ENCODE measurements at regions not wholly inside any gene's neighbourhood (a gene's known extent, or its start where the extent isn't known, plus 50 kb on each side); places are given as distances from the start of the nearest gene placed in this dataset.
"Not testable (repeated sequence)": the region's sequence is repeated elsewhere in the genome, so short reads cannot be mapped to it uniquely, and the experiment has no call there.

DNA sequence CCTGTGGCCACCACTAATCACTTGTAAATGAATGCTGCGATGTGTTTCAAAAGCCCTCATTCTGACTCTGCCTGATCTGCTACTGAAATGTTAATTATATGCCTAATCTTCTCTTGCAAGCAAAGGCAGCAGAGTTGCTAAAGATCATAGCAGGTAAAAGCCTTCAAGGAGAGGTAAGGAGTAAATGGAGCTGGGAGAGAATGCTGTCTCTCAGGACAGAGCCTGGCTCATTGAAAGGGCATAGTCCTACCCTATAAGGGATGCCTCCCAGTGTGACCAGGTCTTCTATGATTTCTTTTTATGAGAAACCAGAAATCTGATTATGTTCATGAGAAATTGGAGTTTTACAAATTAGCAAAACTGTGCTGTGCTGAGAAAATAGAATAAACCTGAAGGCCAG lies 88.2 kb upstream of the ZNF658 start:
- not testable (repeated sequence) for H3K4me3 ChIP-seq, H3K9me3 ChIP-seq, DNase-seq, H3K36me3 ChIP-seq, H3K27me3 ChIP-seq

DNA sequence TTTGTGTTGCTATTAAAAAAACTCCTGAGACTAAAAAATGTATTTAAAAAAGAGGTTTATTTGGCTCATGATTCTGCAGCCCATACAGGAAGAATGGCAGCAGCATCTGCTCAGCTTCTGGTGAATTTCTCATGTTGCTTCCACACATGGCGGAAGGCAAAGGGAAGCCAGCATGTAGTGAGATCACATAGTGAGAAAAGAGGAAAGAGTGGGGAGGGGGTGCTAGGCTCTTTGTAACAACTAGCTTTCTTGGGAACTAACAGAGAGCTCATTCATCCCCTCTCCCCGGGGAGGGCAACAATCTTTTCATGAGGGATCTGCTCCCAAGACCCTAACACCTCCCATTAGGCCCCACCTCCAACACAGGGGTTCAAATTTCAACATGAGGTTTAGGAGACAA lies 87.6 kb upstream of the ZNF658 start:
- not testable (repeated sequence) for H3K9me3 ChIP-seq, H3K4me3 ChIP-seq, DNase-seq, H3K36me3 ChIP-seq, H3K27me3 ChIP-seq

DNA sequence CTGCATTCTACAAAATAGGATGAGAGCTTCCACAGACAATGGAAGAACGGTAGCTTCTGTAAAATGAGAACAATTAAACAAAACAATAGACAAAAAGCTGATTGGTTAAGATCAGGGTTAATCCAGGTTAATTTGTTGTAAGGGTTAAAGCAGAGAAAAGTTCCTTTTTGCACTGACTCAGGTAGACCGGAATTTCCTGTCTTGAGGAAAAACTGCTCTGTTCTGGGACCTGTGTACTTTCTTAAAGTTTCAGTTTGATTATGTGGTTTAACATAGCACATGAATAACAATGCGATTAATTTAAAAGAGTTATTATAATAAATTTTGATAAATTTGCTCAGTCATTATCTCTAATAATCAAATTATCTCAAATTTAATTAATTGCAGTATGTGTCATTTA lies 86.5 kb upstream of the ZNF658 start:
- H3K27me3 ChIP-seq, H3K36me3 ChIP-seq, DNase-seq, H3K4me3 ChIP-seq, H3K9me3 ChIP-seq: not testable (repeated sequence)

DNA sequence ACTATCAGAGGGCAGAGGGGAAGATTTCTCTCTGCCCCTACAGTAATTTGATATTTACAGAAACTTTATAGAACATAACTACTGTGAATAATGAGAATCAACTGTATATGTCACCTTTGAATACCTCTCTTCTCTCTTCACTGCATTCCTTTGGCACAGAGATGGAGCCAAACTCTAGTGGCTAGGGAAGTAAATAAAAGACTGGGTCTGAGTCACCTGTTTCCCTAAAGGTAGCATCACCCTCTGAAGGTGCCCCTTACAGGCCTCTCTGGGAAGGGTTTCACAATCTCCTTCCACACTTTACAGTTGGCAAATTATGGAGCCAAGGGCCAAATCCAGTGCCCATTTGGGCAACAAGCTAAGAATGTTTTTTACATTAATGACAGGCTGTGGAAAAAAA lies 81.0 kb upstream of the ZNF658 start:
- H3K36me3 ChIP-seq, DNase-seq, H3K27me3 ChIP-seq, H3K4me3 ChIP-seq, H3K9me3 ChIP-seq: not testable (repeated sequence)

DNA sequence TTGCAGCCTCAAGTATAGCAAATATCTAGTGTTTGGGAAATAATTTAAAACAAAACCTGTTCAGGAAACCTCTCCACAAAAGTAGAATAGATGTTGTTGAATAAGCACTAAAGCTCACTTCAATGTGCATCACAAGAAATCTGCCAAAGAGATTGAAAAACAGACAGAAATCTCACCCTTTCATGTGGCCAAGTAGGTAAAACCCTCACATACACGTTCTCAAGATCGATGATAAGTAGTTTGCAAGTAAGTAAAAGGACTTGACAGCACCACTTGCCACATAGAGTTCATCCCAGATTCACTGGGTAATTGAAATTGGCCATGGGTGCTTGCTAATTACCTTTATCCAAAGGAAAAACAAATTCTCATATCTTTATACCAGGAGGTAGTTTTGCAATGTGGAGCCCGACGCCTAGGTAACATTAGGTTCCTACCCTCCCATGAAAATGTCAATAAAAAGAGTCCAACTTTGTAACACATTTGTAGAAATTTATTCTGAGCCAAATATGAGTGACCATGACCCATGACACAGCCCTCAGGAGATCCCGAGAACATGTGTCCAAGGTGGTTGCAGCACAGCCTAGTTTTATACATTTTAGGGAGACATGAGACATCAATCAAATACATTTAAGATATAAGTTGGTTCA lies 80.4 kb upstream of the ZNF658 start:
- not testable (repeated sequence) for DNase-seq

DNA sequence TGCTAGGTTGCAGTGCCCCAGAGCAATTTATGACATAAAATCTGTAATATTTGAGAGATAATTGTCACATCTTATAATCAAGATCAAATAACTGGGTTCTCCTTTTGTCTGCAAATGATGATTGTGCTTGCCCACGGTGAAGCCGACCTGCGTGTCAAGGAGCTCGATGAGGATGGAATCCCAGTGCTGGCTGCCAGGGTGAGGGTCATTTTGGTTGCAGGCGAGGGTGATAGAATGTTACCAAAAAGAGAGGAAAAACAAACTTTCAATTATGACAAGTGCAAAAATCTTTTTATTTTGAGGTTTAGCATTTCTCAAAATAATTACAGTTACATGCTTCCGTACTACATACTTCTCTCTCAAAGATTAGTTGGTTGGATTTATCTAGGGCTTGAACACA lies 76.4 kb upstream of the ZNF658 start:
- H3K4me3 ChIP-seq, H3K27me3 ChIP-seq, DNase-seq, H3K36me3 ChIP-seq, H3K9me3 ChIP-seq: not testable (repeated sequence)

More for the DNA sequence above, 80.4 kb upstream of the ZNF658 start:
- not testable (repeated sequence) for H3K9me3 ChIP-seq, H3K36me3 ChIP-seq, H3K27me3 ChIP-seq, H3K4me3 ChIP-seq

DNA sequence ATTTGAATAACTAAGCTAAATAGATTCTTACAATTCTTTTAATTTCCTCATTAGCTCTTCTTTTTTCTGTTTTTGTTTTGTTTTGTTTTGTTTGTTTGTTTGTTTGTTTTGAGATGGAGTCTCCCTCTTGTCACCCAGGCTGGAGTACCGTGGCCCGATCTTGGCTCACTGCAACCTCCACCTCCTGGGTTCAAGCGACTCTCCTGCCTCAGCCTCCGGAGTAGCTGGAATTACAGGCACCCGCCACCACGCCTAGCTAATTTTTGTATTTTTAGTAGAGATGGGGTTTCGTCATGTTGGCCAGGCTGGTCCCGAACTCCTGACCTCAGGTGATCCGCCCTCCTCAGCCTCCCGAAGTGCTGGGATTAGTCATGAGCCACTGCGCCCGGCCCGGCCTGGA lies 70.7 kb upstream of the ZNF658 start:
- H3K9me3 ChIP-seq, H3K27me3 ChIP-seq: not testable (repeated sequence)

DNA sequence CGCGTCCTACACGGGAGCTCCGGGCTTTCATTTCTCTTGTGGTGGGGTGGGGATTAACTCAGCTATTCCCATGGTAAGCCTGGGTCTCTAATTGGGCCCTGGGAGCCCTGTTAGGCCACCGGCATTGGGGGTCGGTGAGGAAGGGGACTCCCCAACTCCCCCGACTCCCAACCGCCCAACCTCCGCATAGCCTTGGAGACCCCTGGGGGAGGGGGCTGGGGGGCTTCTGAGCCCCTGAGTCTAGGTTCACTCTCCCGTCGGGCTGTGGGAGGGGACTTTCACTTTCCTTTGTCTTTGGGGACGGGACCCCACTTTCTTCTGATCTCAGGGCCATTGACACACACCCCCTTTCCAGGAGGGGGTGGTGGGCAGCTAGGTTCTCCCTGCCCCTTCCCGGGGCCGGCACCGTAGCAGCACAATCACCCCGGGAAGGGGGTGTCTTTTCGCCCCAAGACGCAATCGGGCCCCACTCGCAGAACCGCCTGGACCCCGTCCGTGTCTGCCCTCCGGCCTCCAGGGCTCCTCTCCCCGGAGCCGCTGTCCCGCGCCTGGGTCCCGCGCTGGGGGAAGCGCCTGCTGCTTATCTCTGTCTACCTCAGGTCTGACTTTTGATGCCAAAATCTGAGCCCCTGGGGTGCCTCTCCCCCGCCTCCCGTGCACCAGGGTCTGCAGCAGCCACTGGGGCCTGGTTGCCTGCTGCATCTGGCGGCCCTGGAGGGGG lies 69.6 kb upstream of the ZNF658 start:
- not testable (repeated sequence) for H3K4me3 ChIP-seq, H3K27me3 ChIP-seq, DNase-seq, H3K36me3 ChIP-seq, H3K9me3 ChIP-seq

More for the DNA sequence above, 70.7 kb upstream of the ZNF658 start:
- DNase-seq, H3K36me3 ChIP-seq, H3K4me3 ChIP-seq: not testable (repeated sequence)

DNA sequence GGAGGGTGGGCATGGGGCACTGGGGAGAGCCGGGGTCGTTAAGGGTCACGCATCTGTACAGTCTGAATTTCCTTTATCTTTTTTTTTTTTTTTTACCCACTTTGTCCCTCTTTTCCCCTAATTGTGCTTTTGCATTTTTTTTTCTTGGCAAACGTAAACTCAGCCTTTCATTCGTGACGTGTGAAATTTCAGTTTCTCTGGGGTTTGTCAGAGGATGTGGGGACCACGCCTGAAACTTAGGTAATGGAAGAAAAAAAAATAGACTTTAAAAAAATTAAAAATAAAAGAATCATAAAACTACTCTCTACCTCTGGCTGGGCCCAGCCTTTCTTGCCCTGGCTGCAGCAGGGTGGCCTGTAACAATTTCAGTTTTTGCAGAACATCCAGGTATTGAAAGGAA lies 68.3 kb upstream of the ZNF658 start:
- H3K9me3 ChIP-seq, H3K27me3 ChIP-seq, DNase-seq, H3K36me3 ChIP-seq, H3K4me3 ChIP-seq: not testable (repeated sequence)

DNA sequence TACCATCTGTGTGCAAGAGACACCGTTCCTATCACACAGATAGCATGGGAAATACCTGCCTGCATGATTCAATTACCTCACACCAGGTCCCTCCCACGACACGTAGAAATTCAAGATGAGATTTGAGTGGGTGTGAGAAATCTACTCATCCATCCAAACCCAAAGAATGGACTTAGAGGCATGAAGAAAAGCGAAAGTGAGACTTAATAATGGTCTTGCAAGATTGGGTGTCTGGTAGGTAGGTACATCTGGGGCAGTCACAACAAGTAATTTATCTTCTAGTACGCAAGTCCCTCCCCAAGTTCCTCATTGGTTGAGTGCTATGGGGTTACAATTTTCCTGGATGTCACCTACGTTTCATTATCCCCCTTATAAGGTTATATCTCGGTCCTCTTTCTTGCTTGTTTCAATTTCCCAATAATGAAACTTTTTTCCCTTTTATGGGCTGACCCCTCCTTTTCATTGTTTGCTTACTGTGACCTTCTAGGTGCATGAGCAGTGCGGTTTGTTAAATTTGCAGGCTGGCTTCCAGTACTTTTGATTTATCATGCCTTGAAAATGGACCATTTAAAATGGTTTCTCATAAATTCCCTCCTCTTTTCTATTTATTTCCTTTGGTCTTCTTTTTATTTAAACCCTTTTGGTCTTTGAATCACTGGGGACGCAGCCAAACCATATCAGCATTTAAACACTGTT lies 63.1 kb upstream of the ZNF658 start:
- H3K4me3 ChIP-seq, H3K27me3 ChIP-seq, H3K36me3 ChIP-seq, DNase-seq, H3K9me3 ChIP-seq: not testable (repeated sequence)
